Astrocyte (in vitro differentiated cells and primary cell): ENCODE measurements at regions not wholly inside any gene's neighbourhood (a gene's known extent, or its start where the extent isn't known, plus 50 kb on each side); places are given as distances from the start of the nearest gene placed in this dataset.

Experiments
- EZH2 ChIP-seq: IDR thresholded peaks from 2 replicates; pipeline ENCODE4 v1.6.1; 2012; ENCODE audit warnings: mild to moderate bottlenecking, low read length, inconsistent platforms; ENCODE audit not compliant: insufficient read depth
- TF ChIP-seq, protein P1 (sequence below): IDR thresholded peaks from 2 replicates; pipeline ENCODE4 v1.5.1; 2011; ENCODE audit warnings: low read depth, mild to moderate bottlenecking, inconsistent platforms, low read length, moderate library complexity; ENCODE audit not compliant: insufficient read depth

- TF ChIP-seq, protein P1, sequence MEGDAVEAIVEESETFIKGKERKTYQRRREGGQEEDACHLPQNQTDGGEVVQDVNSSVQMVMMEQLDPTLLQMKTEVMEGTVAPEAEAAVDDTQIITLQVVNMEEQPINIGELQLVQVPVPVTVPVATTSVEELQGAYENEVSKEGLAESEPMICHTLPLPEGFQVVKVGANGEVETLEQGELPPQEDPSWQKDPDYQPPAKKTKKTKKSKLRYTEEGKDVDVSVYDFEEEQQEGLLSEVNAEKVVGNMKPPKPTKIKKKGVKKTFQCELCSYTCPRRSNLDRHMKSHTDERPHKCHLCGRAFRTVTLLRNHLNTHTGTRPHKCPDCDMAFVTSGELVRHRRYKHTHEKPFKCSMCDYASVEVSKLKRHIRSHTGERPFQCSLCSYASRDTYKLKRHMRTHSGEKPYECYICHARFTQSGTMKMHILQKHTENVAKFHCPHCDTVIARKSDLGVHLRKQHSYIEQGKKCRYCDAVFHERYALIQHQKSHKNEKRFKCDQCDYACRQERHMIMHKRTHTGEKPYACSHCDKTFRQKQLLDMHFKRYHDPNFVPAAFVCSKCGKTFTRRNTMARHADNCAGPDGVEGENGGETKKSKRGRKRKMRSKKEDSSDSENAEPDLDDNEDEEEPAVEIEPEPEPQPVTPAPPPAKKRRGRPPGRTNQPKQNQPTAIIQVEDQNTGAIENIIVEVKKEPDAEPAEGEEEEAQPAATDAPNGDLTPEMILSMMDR = no peak
- no peak for TF ChIP-seq EZH2
Measured at GRCh38 chr6:117791012-117791411, 115.7 kb downstream of the NUS1 start.
